Mesenchymal stem cell (in vitro differentiated cells and primary cell): ENCODE measurements at regions not wholly inside any gene's neighbourhood (a gene's known extent, or its start where the extent isn't known, plus 50 kb on each side); places are given as distances from the start of the nearest gene placed in this dataset.

ENCODE experiments used
- DNase-seq: peaks from one replicate; pipeline ENCODE4 v3.0.0-alpha.2; 2013
- H2AFZ ChIP-seq: one replicate; pipeline ENCODE4 v1.6.1; 2013; ENCODE audit warnings: low read depth, mild to moderate bottlenecking, control low read depth, inconsistent platforms, low read length, moderate library complexity
- H2AK5ac ChIP-seq: 2 replicates; pipeline ENCODE4 v1.6.1; 2013; ENCODE audit warnings: low read length, moderate library complexity, mild to moderate bottlenecking, inconsistent platforms; ENCODE audit not compliant: severe bottlenecking
- H2BK120ac ChIP-seq: one replicate; pipeline ENCODE4 v1.6.1; 2013; ENCODE audit warnings: low read depth, mild to moderate bottlenecking, inconsistent platforms, low read length, moderate library complexity
- H2BK12ac ChIP-seq, 2 experiments: one replicate each; pipeline ENCODE4 v1.6.1; 2013; ENCODE audit warnings: inconsistent platforms in 2 of 2, low read length in 2 of 2, mild to moderate bottlenecking in 2 of 2, moderate library complexity in 2 of 2, control low read depth in 1 of 2
- H2BK15ac ChIP-seq: one replicate; pipeline ENCODE4 v1.6.1; 2013; ENCODE audit warnings: mild to moderate bottlenecking, low read depth, inconsistent platforms; ENCODE audit not compliant: poor library complexity, severe bottlenecking
- H2BK5ac ChIP-seq: 2 replicates; pipeline ENCODE4 v1.6.1; 2013; ENCODE audit warnings: low read depth, mild to moderate bottlenecking, low read length, control low read depth, inconsistent platforms; ENCODE audit not compliant: poor library complexity, severe bottlenecking
- H3K14ac ChIP-seq, 2 experiments: one replicate each; pipeline ENCODE4 v1.6.1; 2013; ENCODE audit warnings: inconsistent platforms in 2 of 2, low read length in 2 of 2, control low read depth in 1 of 2, mild to moderate bottlenecking in 1 of 2, moderate library complexity in 1 of 2
- H3K18ac ChIP-seq, 2 experiments: one replicate each; pipeline ENCODE4 v1.6.1; 2013; ENCODE audit warnings: inconsistent platforms in 2 of 2, low read length in 2 of 2, control low read depth in 1 of 2, low read depth in 1 of 2, mild to moderate bottlenecking in 1 of 2
- H3K23ac ChIP-seq, 2 experiments: one replicate each; pipeline ENCODE4 v1.6.1; 2013; ENCODE audit warnings: inconsistent platforms in 2 of 2, low read length in 2 of 2, mild to moderate bottlenecking in 2 of 2, moderate library complexity in 2 of 2, control low read depth in 1 of 2
- H3K27ac ChIP-seq: 2 replicates; pipeline ENCODE4 v1.5.1; 2013; ENCODE audit warnings: mild to moderate bottlenecking, moderate library complexity, low read length, control low read depth, inconsistent platforms; ENCODE audit not compliant: poor library complexity, severe bottlenecking
- H3K27me3 ChIP-seq, 2 experiments: 2 replicates each; pipeline versions ENCODE4 v1.6.1 to v1.7.0; 2013; ENCODE audit warnings: low read length in 2 of 2, mild to moderate bottlenecking in 2 of 2, moderate library complexity in 2 of 2, control low read depth in 1 of 2, inconsistent platforms in 1 of 2; ENCODE audit not compliant: control insufficient read depth in 1 of 2, insufficient read depth in 1 of 2
- H3K36me3 ChIP-seq, 2 experiments: 2 replicates each; pipeline versions ENCODE4 v1.6.1 to v1.7.0; 2013; ENCODE audit warnings: low read length in 2 of 2, control low read depth in 1 of 2, inconsistent platforms in 1 of 2, low read depth in 1 of 2, mild to moderate bottlenecking in 1 of 2; ENCODE audit not compliant: insufficient read depth in 2 of 2, control insufficient read depth in 1 of 2
- H3K4ac ChIP-seq, 2 experiments: one replicate each; pipeline ENCODE4 v1.6.1; 2013; ENCODE audit warnings: inconsistent platforms in 2 of 2, low read length in 2 of 2, mild to moderate bottlenecking in 2 of 2, moderate library complexity in 2 of 2, control low read depth in 1 of 2, low read depth in 1 of 2
- H3K4me1 ChIP-seq: 2 replicates; pipeline ENCODE4 v1.6.1; 2013; ENCODE audit warnings: low read depth, low read length, control low read depth; ENCODE audit not compliant: control insufficient read depth, insufficient read depth
- H3K4me2 ChIP-seq: 2 replicates; pipeline ENCODE4 v1.6.1; 2013; ENCODE audit warnings: low read length, mild to moderate bottlenecking, inconsistent platforms; ENCODE audit not compliant: poor library complexity, severe bottlenecking
- H3K4me3 ChIP-seq, 2 experiments: 2 replicates each; pipeline versions ENCODE4 v1.5.1 to v1.7.0; 2013; ENCODE audit warnings: low read length in 2 of 2, mild to moderate bottlenecking in 2 of 2, control low read depth in 1 of 2, low read depth in 1 of 2; ENCODE audit not compliant: insufficient read depth in 1 of 2
- H3K79me1 ChIP-seq: replicated peaks from 2 replicates; pipeline ENCODE4 v1.6.1; 2013; ENCODE audit warnings: mild to moderate bottlenecking, control low read depth, low read length, inconsistent platforms; ENCODE audit not compliant: poor library complexity, severe bottlenecking
- H3K9ac ChIP-seq: 2 replicates; pipeline ENCODE4 v1.7.0; 2013; ENCODE audit warnings: mild to moderate bottlenecking, low read length, moderate library complexity
- H3K9me3 ChIP-seq: 2 replicates; pipeline ENCODE4 v1.7.0; 2013; ENCODE audit warnings: mild to moderate bottlenecking, low read length; ENCODE audit not compliant: control insufficient read depth
- H4K8ac ChIP-seq: one replicate; pipeline ENCODE4 v1.6.1; 2013; ENCODE audit warnings: inconsistent platforms, mild to moderate bottlenecking, low read length, moderate library complexity
- H4K91ac ChIP-seq: one replicate; pipeline ENCODE4 v1.6.1; 2013; ENCODE audit warnings: mild to moderate bottlenecking, low read length, inconsistent platforms
- WGBS: methylation state at CpG from one replicate; pipeline ENCODE4 v1.1.7; 2013; ENCODE audit warnings: mixed read lengths; 5-methylcytosine and 5-hydroxymethylcytosine counted together

GRCh38 chr16:26672206-26672605, 394.5 kb upstream of the C16orf82 start:
- H3K4me3 ChIP-seq, result no peak overlapping the region
- no peak overlapping the region for H3K14ac ChIP-seq
- 66% methylated on average over 5 of the region's 6 CpGs for WGBS
- H3K9ac ChIP-seq, result no peak overlapping the region
- peaks cover 0 to 2% of the 10 kb centered on the region in 2 experiments for H3K27me3 ChIP-seq
- H2AFZ ChIP-seq, result no peak overlapping the region
- DNase-seq, result no peak
- no peaks in the 10 kb centered on the region for H3K4me1 ChIP-seq
- no peak overlapping the region for H4K8ac ChIP-seq
- no peak overlapping the region for H4K91ac ChIP-seq
- H3K27ac ChIP-seq, result no peak overlapping the region
- no peak overlapping the region for H2BK120ac ChIP-seq
- no peak overlapping the region for H3K18ac ChIP-seq
- no peak overlapping the region for H2BK15ac ChIP-seq
- H2AK5ac ChIP-seq, result no peak overlapping the region
- H3K23ac ChIP-seq, result no peak overlapping the region
- H3K9me3 ChIP-seq, result no peaks in the 10 kb centered on the region
- no peaks in the 10 kb centered on the region for H3K36me3 ChIP-seq
- H3K4me2 ChIP-seq, result no peak overlapping the region
- no peaks in the 10 kb centered on the region for H3K79me1 ChIP-seq
- no peak overlapping the region for H2BK5ac ChIP-seq
- H2BK12ac ChIP-seq, result no peak overlapping the region
- H3K4ac ChIP-seq, result no peak overlapping the region

GRCh38 chr16:26673011-26673410, 393.7 kb upstream of the C16orf82 start:
- H2AFZ ChIP-seq, result no peak overlapping the region
- H2BK120ac ChIP-seq, result no peak overlapping the region
- H2BK12ac ChIP-seq, result no peak overlapping the region
- no peak overlapping the region for H3K4me2 ChIP-seq
- H2BK15ac ChIP-seq, result no peak overlapping the region
- WGBS, result 87% methylated on average over 3 of the region's 3 CpGs
- no peak overlapping the region for H4K8ac ChIP-seq
- DNase-seq, result no peak
- H4K91ac ChIP-seq, result no peak overlapping the region
- no peaks in the 10 kb centered on the region for H3K79me1 ChIP-seq
- no peaks in the 10 kb centered on the region for H3K9me3 ChIP-seq
- no peak overlapping the region for H3K18ac ChIP-seq
- no peak overlapping the region for H2AK5ac ChIP-seq
- no peak overlapping the region for H3K27ac ChIP-seq
- H3K9ac ChIP-seq, result no peak overlapping the region
- no peaks in the 10 kb centered on the region for H3K36me3 ChIP-seq
- H3K4ac ChIP-seq, result no peak overlapping the region
- H3K4me3 ChIP-seq, result no peak overlapping the region
- H3K23ac ChIP-seq, result no peak overlapping the region
- no peak overlapping the region for H3K14ac ChIP-seq
- H3K27me3 ChIP-seq, result peaks cover 0 to 2% of the 10 kb centered on the region in 2 experiments
- H3K4me1 ChIP-seq, result no peaks in the 10 kb centered on the region
- no peak overlapping the region for H2BK5ac ChIP-seq

GRCh38 chr16:26680671-26681070, 386.1 kb upstream of the C16orf82 start:
- no peak overlapping the region for H2BK15ac ChIP-seq
- H3K14ac ChIP-seq, result no peak overlapping the region
- no peak overlapping the region for H3K4me3 ChIP-seq
- H3K4me1 ChIP-seq, result no peaks in the 10 kb centered on the region
- 56% methylated on average over 4 of the region's 4 CpGs for whole genome bisulfite sequencing
- H3K36me3 ChIP-seq, result no peaks in the 10 kb centered on the region
- H3K9ac ChIP-seq, result no peak overlapping the region
- no peak overlapping the region for H3K4ac ChIP-seq
- H3K27me3 ChIP-seq, result no peaks in the 10 kb centered on the region
- no peak overlapping the region for H3K27ac ChIP-seq
- no peak overlapping the region for H3K23ac ChIP-seq
- H4K91ac ChIP-seq, result no peak overlapping the region
- H2AK5ac ChIP-seq, result no peak overlapping the region
- no peaks in the 10 kb centered on the region for H3K79me1 ChIP-seq
- no peak overlapping the region for H4K8ac ChIP-seq
- no peak overlapping the region for H2BK120ac ChIP-seq
- no peak overlapping the region for H2BK12ac ChIP-seq
- H2AFZ ChIP-seq, result no peak overlapping the region
- no peak overlapping the region for H2BK5ac ChIP-seq
- no peak overlapping the region for H3K4me2 ChIP-seq
- no peak for DNase-seq
- H3K18ac ChIP-seq, result no peak overlapping the region
- H3K9me3 ChIP-seq, result peaks cover 4% of the 10 kb centered on the region

- no peak overlapping the region for H3K4ac ChIP-seq
- no peak for DNase-seq
- WGBS, result 87% methylated on average over 2 of the region's 2 CpGs
- H2AFZ ChIP-seq, result no peak overlapping the region
- H3K36me3 ChIP-seq, result no peaks in the 10 kb centered on the region
- no peak overlapping the region for H4K8ac ChIP-seq
- H3K23ac ChIP-seq, result no peak overlapping the region
- H3K4me1 ChIP-seq, result no peaks in the 10 kb centered on the region
- H3K79me1 ChIP-seq, result no peaks in the 10 kb centered on the region
- H3K4me2 ChIP-seq, result no peak overlapping the region
- no peak overlapping the region for H3K9ac ChIP-seq
- H2BK120ac ChIP-seq, result no peak overlapping the region
- H3K14ac ChIP-seq, result no peak overlapping the region
- H3K27me3 ChIP-seq, result peaks cover 0 to 5% of the 10 kb centered on the region in 2 experiments
- no peak overlapping the region for H2BK12ac ChIP-seq
- H2BK5ac ChIP-seq, result no peak overlapping the region
- H3K4me3 ChIP-seq, result no peak overlapping the region
- no peak overlapping the region for H4K91ac ChIP-seq
- no peak overlapping the region for H2AK5ac ChIP-seq
- H3K18ac ChIP-seq, result no peak overlapping the region
- H3K9me3 ChIP-seq, result no peaks in the 10 kb centered on the region
- no peak overlapping the region for H2BK15ac ChIP-seq
- no peak overlapping the region for H3K27ac ChIP-seq
Observed at GRCh38 chr16:26688105-26688504, 378.6 kb upstream of the C16orf82 start.
